WTC11 (cell line): ENCODE measurements at regions not wholly inside any gene's neighbourhood (a gene's known extent, or its start where the extent isn't known, plus 50 kb on each side); places are given as distances from the start of the nearest gene placed in this dataset.

Experiments used
- KAT7 ChIP-seq: sonication (generic); formaldehyde crosslinking; IDR thresholded peaks from 2 replicates; pipeline ENCODE4 v1.8.1; 2023; ENCODE audit warnings: missing genetic modification reagents, mild to moderate bottlenecking, borderline replicate concordance
- TP53 ChIP-seq: sonication (generic); formaldehyde crosslinking; IDR thresholded peaks from 2 replicates; pipeline ENCODE4 v1.8.1; 2023; ENCODE audit warnings: mild to moderate bottlenecking, missing genetic modification reagents
- TF ChIP-seq, protein P1 (sequence below): fragments of 200-600 bp; IDR thresholded peaks from 2 replicates; pipeline ENCODE4 v1.8.0; 2022; ENCODE audit warnings: antibody characterized with exemption
- TF ChIP-seq, protein P2 (sequence below): sonication (generic); formaldehyde crosslinking; IDR thresholded peaks from 2 replicates; pipeline ENCODE4 v1.8.1; 2023; ENCODE audit warnings: mild to moderate bottlenecking, moderate library complexity, missing genetic modification reagents

DNA sequence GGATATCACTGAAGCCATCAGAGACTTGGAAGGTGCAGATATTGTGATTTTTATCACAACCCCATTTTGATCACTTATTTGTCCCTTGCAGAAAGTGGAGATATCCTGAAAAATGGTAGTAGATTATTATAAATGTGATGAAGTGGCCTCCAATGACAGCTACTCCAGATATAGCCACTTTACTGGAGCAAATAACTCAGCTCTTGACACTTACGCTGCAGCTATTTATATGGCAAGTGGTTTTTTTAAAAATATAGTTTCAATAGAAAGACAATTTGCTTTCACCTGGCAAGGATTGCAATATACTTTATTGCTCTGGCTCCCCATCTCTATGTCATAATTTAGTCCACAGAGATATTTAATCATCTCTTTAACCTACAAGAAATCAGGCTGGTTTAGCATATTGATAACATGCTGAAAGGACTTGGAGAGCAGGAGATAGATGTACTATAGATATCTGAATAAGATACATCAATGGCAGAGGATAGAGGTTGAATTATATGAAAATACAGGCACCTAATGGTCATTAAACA, 182.8 kb upstream of the SKOR2 start:
- TF ChIP-seq, protein P1, sequence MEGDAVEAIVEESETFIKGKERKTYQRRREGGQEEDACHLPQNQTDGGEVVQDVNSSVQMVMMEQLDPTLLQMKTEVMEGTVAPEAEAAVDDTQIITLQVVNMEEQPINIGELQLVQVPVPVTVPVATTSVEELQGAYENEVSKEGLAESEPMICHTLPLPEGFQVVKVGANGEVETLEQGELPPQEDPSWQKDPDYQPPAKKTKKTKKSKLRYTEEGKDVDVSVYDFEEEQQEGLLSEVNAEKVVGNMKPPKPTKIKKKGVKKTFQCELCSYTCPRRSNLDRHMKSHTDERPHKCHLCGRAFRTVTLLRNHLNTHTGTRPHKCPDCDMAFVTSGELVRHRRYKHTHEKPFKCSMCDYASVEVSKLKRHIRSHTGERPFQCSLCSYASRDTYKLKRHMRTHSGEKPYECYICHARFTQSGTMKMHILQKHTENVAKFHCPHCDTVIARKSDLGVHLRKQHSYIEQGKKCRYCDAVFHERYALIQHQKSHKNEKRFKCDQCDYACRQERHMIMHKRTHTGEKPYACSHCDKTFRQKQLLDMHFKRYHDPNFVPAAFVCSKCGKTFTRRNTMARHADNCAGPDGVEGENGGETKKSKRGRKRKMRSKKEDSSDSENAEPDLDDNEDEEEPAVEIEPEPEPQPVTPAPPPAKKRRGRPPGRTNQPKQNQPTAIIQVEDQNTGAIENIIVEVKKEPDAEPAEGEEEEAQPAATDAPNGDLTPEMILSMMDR: no peak
- TF ChIP-seq, protein P2, sequence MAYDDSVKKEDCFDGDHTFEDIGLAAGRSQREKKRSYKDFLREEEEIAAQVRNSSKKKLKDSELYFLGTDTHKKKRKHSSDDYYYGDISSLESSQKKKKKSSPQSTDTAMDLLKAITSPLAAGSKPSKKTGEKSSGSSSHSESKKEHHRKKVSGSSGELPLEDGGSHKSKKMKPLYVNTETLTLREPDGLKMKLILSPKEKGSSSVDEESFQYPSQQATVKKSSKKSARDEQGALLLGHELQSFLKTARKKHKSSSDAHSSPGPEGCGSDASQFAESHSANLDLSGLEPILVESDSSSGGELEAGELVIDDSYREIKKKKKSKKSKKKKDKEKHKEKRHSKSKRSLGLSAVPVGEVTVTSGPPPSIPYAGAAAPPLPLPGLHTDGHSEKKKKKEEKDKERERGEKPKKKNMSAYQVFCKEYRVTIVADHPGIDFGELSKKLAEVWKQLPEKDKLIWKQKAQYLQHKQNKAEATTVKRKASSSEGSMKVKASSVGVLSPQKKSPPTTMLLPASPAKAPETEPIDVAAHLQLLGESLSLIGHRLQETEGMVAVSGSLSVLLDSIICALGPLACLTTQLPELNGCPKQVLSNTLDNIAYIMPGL (CRISPR knock-in tag): no peak
- TF ChIP-seq KAT7 (CRISPR knock-in tag) (no peak), TP53 (CRISPR knock-in tag) (no peak)
